Lower leg skin (tissue), 3 donors: ENCODE measurements at regions not wholly inside any gene's neighbourhood (a gene's known extent, or its start where the extent isn't known, plus 50 kb on each side); places are given as distances from the start of the nearest gene placed in this dataset.
"Not testable (repeated sequence)": the region's sequence is repeated elsewhere in the genome, so short reads cannot be mapped to it uniquely, and the experiment has no call there.

Source experiments
- CTCF ChIP-seq, 3 donors: fragments of 450-650 bp; IDR thresholded peaks; one replicate each; pipeline ENCODE4 v1.5.1; 2016; ENCODE audit warnings: antibody characterized with exemption in 3 of 3, mild to moderate bottlenecking in 3 of 3, moderate library complexity in 2 of 3
- POLR2A ChIP-seq, 2 donors: fragments of 450-650 bp; IDR thresholded peaks; one replicate each; pipeline ENCODE4 v1.6.1; 2016 to 2017; ENCODE audit warnings: antibody characterized with exemption in 2 of 2, mild to moderate bottlenecking in 1 of 2, moderate library complexity in 1 of 2

DNA sequence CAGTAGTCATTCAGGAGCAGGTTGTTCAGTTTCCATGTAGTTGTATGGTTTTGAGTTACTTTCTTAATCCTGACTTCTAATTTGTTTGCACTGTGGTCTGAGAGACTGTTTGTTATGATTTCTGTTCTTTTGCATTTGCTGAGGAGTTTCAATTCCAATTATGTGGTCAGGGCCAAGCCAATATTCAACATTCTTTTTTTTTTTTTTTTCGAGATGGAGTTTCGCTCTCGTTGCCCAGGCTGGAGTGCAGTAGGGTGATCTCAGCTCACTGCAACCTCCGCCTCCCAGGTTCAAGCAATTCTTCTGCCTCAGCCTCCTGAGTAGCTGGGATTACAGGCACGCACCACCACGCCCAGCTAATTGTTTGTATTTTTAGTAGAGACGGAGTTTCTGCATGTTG is 145.9 kb upstream of the NEGR1 start:
- not testable (repeated sequence) for TF ChIP-seq POLR2A, CTCF (IDR thresholded peaks at IDR 0.05)
